ENCODE measurements at regions not wholly inside any gene's neighbourhood (a gene's known extent, or its start where the extent isn't known, plus 50 kb on each side); places are given as distances from the start of the nearest gene placed in this dataset.

GRCh38 chr15:98286200-98286599 lies 325.7 kb downstream of the ARRDC4 start:
- Histone ChIP-seq H3K9me3 (ENCODE audit: insufficient read depth, low read length) (no peaks in the 10 kb centered on the region), H3K9ac (ENCODE audit: low read length) (no peak overlapping the region), H2AFZ (ENCODE audit: low read depth, low read length) (no peak overlapping the region), H3K4me2 (ENCODE audit: low read length) (no peak overlapping the region), H3K79me2 (ENCODE audit: low read length) (no peaks in the 10 kb centered on the region), H3K4me3 (ENCODE audit: low read length) (no peak overlapping the region), H3K27ac (ENCODE audit: low read length) (no peak overlapping the region), H3K36me3 (replicated peaks; ENCODE audit: low read depth, low read length) (no peaks in the 10 kb centered on the region), H3K27me3 (ENCODE audit: low read depth, low read length) (no peaks in the 10 kb centered on the region; the same call in 1 of the 2 replicates), H4K20me1 (ENCODE audit: insufficient read depth, low read length) (no peaks in the 10 kb centered on the region), H3K4me1 (ENCODE audit: low read length) (no peaks in the 10 kb centered on the region)
- no peak for TF ChIP-seq EZH2phosphoT487 (IDR thresholded peaks at IDR 0.05; ENCODE audit: low read depth)
- TF ChIP-seq CTCF (IDR thresholded peaks at IDR 0.05; ENCODE audit: low read depth, low read length): no peak

- Histone ChIP-seq H3K27me3 (ENCODE audit: low read depth, low read length) (no peaks in the 10 kb centered on the region; the same call in 1 of the 2 replicates), H3K4me2 (ENCODE audit: low read length) (no peak overlapping the region), H2AFZ (ENCODE audit: low read depth, low read length) (no peak overlapping the region), H3K79me2 (ENCODE audit: low read length) (no peaks in the 10 kb centered on the region), H4K20me1 (ENCODE audit: insufficient read depth, low read length) (no peaks in the 10 kb centered on the region), H3K4me3 (ENCODE audit: low read length) (no peak overlapping the region), H3K9ac (ENCODE audit: low read length) (no peak overlapping the region), H3K27ac (ENCODE audit: low read length) (no peak overlapping the region), H3K9me3 (ENCODE audit: insufficient read depth, low read length) (no peaks in the 10 kb centered on the region), H3K36me3 (replicated peaks; ENCODE audit: low read depth, low read length) (no peaks in the 10 kb centered on the region), H3K4me1 (ENCODE audit: low read length) (no peaks in the 10 kb centered on the region)
- TF ChIP-seq CTCF (IDR thresholded peaks at IDR 0.05; ENCODE audit: low read depth, low read length) (no peak), EZH2phosphoT487 (IDR thresholded peaks at IDR 0.05; ENCODE audit: low read depth) (no peak)
Observed at GRCh38 chr15:98286831-98287230, 326.3 kb downstream of the ARRDC4 start.

GRCh38 chr15:98288091-98288590 lies 327.6 kb downstream of the ARRDC4 start:
- Histone ChIP-seq H2AFZ (ENCODE audit: low read depth, low read length) (no peak overlapping the region), H3K36me3 (replicated peaks; ENCODE audit: low read depth, low read length) (no peaks in the 10 kb centered on the region), H3K27me3 (ENCODE audit: low read depth, low read length) (no peaks in the 10 kb centered on the region; the same call in 1 of the 2 replicates), H3K4me2 (ENCODE audit: low read length) (no peak overlapping the region), H4K20me1 (ENCODE audit: insufficient read depth, low read length) (no peaks in the 10 kb centered on the region), H3K79me2 (ENCODE audit: low read length) (no peaks in the 10 kb centered on the region), H3K9ac (ENCODE audit: low read length) (no peak overlapping the region), H3K9me3 (ENCODE audit: insufficient read depth, low read length) (no peaks in the 10 kb centered on the region), H3K4me3 (ENCODE audit: low read length) (no peak overlapping the region), H3K27ac (ENCODE audit: low read length) (no peak overlapping the region), H3K4me1 (ENCODE audit: low read length) (no peaks in the 10 kb centered on the region)
- TF ChIP-seq CTCF (IDR thresholded peaks at IDR 0.05; ENCODE audit: low read depth, low read length) (no peak), EZH2phosphoT487 (IDR thresholded peaks at IDR 0.05; ENCODE audit: low read depth) (no peak)

GRCh38 chr15:98289747-98290146 lies 329.2 kb downstream of the ARRDC4 start:
- Histone ChIP-seq H3K9ac (ENCODE audit: low read length) (no peak overlapping the region), H3K9me3 (ENCODE audit: insufficient read depth, low read length) (no peaks in the 10 kb centered on the region), H3K27ac (ENCODE audit: low read length) (no peak overlapping the region), H4K20me1 (ENCODE audit: insufficient read depth, low read length) (no peaks in the 10 kb centered on the region), H3K79me2 (ENCODE audit: low read length) (no peaks in the 10 kb centered on the region), H2AFZ (ENCODE audit: low read depth, low read length) (no peak overlapping the region), H3K27me3 (ENCODE audit: low read depth, low read length) (peaks cover 4% of the 10 kb centered on the region; the same call in 1 of the 2 replicates), H3K4me3 (ENCODE audit: low read length) (no peak overlapping the region), H3K4me2 (ENCODE audit: low read length) (no peak overlapping the region), H3K36me3 (replicated peaks; ENCODE audit: low read depth, low read length) (no peaks in the 10 kb centered on the region), H3K4me1 (ENCODE audit: low read length) (no peaks in the 10 kb centered on the region)
- TF ChIP-seq EZH2phosphoT487 (IDR thresholded peaks at IDR 0.05; ENCODE audit: low read depth): no peak
- TF ChIP-seq CTCF (IDR thresholded peaks at IDR 0.05; ENCODE audit: low read depth, low read length): no peak

All from OCI-LY3 (cell line).